Neural progenitor cell (in vitro differentiated cells): ENCODE measurements at regions not wholly inside any gene's neighbourhood (a gene's known extent, or its start where the extent isn't known, plus 50 kb on each side); places are given as distances from the start of the nearest gene placed in this dataset.

Experiments used
- DNase-seq: peaks from one replicate; pipeline ENCODE4 v3.0.0-alpha.2; 2016; ENCODE audit warnings: low spot score
- H2AFZ ChIP-seq: fragments of 200-600 bp; sonication (generic); replicated peaks from 2 replicates; pipeline ENCODE4 v1.6.1; 2016; ENCODE audit warnings: antibody characterized with exemption
- H3F3A ChIP-seq: fragments of 200-600 bp; sonication (generic); 2 replicates; pipeline ENCODE4 v1.6.1; 2016; ENCODE audit warnings: antibody characterized with exemption, low read depth
- H3K27ac ChIP-seq: fragments of 200-600 bp; sonication (generic); 2 replicates; pipeline ENCODE4 v1.5.1; 2016; ENCODE audit warnings: mild to moderate bottlenecking
- H3K27me3 ChIP-seq: fragments of 200-600 bp; sonication (generic); 2 replicates; pipeline ENCODE4 v1.6.1; 2016; ENCODE audit warnings: mild to moderate bottlenecking, moderate library complexity
- H3K36me3 ChIP-seq: fragments of 200-600 bp; sonication (generic); 2 replicates; pipeline ENCODE4 v1.5.1; 2016
- H3K4me1 ChIP-seq: fragments of 200-600 bp; sonication (generic); 2 replicates; pipeline ENCODE4 v1.6.1; 2016; ENCODE audit warnings: mixed run types
- H3K4me2 ChIP-seq: fragments of 200-600 bp; sonication (generic); 2 replicates; pipeline ENCODE4 v1.6.1; 2016
- H3K4me3 ChIP-seq: fragments of 200-600 bp; sonication (generic); 2 replicates; pipeline ENCODE4 v1.5.1; 2016
- H3K79me2 ChIP-seq: fragments of 200-600 bp; sonication (generic); 2 replicates; pipeline ENCODE4 v1.6.1; 2016; ENCODE audit warnings: low read depth
- H3K9ac ChIP-seq: fragments of 200-600 bp; sonication (generic); 2 replicates; pipeline ENCODE4 v1.6.1; 2016
- H3K9me3 ChIP-seq: fragments of 200-600 bp; sonication (generic); 2 replicates; pipeline ENCODE4 v1.5.1; 2016; ENCODE audit warnings: low read depth
- H4K20me1 ChIP-seq: fragments of 200-600 bp; sonication (generic); 2 replicates; pipeline ENCODE4 v1.6.1; 2016; ENCODE audit warnings: low read depth
- H3K27ac Mint-ChIP-seq: 3 replicates; pipeline ENCODE4 v1.8.0; 2021; ENCODE audit warnings: mixed read lengths
- H3K27me3 Mint-ChIP-seq: 2 replicates; pipeline ENCODE4 v1.8.0; 2022; ENCODE audit warnings: low read depth, mild to moderate bottlenecking, inconsistent platforms, moderate library complexity, mixed read lengths; ENCODE audit not compliant: insufficient read depth
- H3K36me3 Mint-ChIP-seq: 3 replicates; pipeline ENCODE4 v1.8.0; 2021; ENCODE audit warnings: mixed read lengths
- H3K4me1 Mint-ChIP-seq: 3 replicates; pipeline ENCODE4 v1.8.0; 2021; ENCODE audit warnings: mixed read lengths
- H3K4me3 Mint-ChIP-seq: 3 replicates; pipeline ENCODE4 v1.8.0; 2021; ENCODE audit warnings: mild to moderate bottlenecking, moderate library complexity, mixed read lengths
- H3K9me3 Mint-ChIP-seq: 3 replicates; pipeline ENCODE4 v1.8.0; 2020; ENCODE audit warnings: mixed read lengths
- EZH2 ChIP-seq: fragments of 200-600 bp; sonication (generic); IDR thresholded peaks from 2 replicates; pipeline ENCODE4 v1.6.1; 2017; ENCODE audit warnings: antibody characterized with exemption, mild to moderate bottlenecking, moderate library complexity
- EZH2phosphoT487 ChIP-seq: fragments of 200-600 bp; sonication (generic); IDR thresholded peaks from 2 replicates; pipeline ENCODE4 v1.6.1; 2017; ENCODE audit warnings: antibody characterized with exemption
- TF ChIP-seq, protein P1 (sequence below): fragments of 200-600 bp; sonication (generic); IDR thresholded peaks from 2 replicates; pipeline ENCODE4 v1.5.1; 2017; ENCODE audit warnings: antibody characterized with exemption, mild to moderate bottlenecking

DNA sequence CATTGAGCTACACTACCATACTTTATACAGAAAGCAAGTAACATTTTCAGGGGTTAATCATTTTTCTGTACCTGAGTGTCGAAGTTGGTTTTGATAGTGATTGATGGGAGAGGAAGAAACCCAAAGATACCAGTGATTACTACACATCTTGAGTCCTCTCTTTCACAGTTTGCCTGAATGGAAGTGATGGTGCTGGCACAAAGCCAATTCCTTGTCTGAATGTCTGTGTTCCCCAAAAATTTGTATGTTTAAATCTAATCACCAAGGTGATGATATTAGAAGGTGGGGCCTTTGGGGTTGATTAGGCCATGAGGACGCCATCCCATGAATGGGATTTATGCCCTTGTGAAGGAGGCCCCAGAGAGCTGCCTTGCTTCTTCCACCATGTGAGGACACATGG is 696.9 kb upstream of the ANKRD30A start:
- TF ChIP-seq, protein P1, sequence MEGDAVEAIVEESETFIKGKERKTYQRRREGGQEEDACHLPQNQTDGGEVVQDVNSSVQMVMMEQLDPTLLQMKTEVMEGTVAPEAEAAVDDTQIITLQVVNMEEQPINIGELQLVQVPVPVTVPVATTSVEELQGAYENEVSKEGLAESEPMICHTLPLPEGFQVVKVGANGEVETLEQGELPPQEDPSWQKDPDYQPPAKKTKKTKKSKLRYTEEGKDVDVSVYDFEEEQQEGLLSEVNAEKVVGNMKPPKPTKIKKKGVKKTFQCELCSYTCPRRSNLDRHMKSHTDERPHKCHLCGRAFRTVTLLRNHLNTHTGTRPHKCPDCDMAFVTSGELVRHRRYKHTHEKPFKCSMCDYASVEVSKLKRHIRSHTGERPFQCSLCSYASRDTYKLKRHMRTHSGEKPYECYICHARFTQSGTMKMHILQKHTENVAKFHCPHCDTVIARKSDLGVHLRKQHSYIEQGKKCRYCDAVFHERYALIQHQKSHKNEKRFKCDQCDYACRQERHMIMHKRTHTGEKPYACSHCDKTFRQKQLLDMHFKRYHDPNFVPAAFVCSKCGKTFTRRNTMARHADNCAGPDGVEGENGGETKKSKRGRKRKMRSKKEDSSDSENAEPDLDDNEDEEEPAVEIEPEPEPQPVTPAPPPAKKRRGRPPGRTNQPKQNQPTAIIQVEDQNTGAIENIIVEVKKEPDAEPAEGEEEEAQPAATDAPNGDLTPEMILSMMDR = no peak
- TF ChIP-seq EZH2 = no peak
- TF ChIP-seq EZH2phosphoT487 = no peak

DNA sequence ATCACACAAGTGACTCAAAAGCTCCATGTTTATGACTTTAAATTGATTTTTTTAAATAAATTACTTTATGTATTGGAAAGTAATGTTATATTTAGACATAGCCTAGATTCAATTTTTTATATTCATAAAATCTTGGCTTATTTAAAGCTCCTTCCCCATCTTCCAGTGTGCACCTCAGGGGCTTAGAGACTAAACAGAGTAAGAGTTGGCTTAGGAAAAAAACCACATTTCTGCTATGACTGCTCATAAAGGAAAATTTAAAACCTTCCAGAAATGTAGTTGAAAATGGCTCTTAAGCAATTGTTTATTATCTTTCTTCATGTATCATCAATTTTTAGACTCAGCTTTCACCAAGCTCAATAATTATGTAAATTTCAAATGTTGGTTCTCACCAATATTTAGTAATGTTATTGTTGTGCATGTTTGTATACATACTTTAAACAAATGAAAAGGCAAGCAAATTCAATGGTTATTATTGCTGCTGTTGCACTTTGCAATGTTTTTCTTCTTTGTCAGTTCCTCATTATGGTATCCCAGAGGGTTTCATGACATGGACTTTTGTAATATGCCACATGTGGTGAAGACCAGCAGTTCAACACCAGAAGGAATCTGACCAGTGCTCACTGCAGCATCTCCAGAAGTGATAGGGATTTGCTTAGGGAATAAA is 700.1 kb upstream of the ANKRD30A start:
- Mint-ChIP-seq H3K27me3 (peaks cover 4% of the 10 kb centered on the region), H3K4me1 (peaks cover 23% of the 10 kb centered on the region), H3K9me3 (peaks cover 11% of the 10 kb centered on the region), H3K36me3 (no peaks in the 10 kb centered on the region), H3K4me3 (no peak overlapping the region), H3K27ac (no peak overlapping the region)
- Histone ChIP-seq H3K9me3 (no peaks in the 10 kb centered on the region), H3K4me1 (peaks cover 34% of the 10 kb centered on the region), H3K9ac (no peak overlapping the region), H3K36me3 (no peaks in the 10 kb centered on the region), H3K79me2 (no peaks in the 10 kb centered on the region), H3K27ac (no peak overlapping the region), H2AFZ (no peak overlapping the region), H4K20me1 (no peaks in the 10 kb centered on the region), H3K27me3 (no peaks in the 10 kb centered on the region), H3K4me3 (no peak overlapping the region), H3F3A (peaks cover 15% of the 10 kb centered on the region), H3K4me2 (no peak overlapping the region)
- TF ChIP-seq EZH2 (no peak), EZH2phosphoT487 (no peak)
- TF ChIP-seq, protein P1 = no peak
- no peak for DNase-seq

More for the DNA sequence above, 696.9 kb upstream of the ANKRD30A start:
- peaks cover 10% of the 10 kb centered on the region for H3K4me1 Mint-ChIP-seq
- Histone ChIP-seq H3K4me3 (no peak overlapping the region), H2AFZ (no peak overlapping the region), H4K20me1 (no peaks in the 10 kb centered on the region), H3K9ac (no peak overlapping the region), H3K27ac (no peak overlapping the region), H3K9me3 (no peaks in the 10 kb centered on the region), H3K4me2 (no peak overlapping the region), H3K27me3 (no peaks in the 10 kb centered on the region), H3K79me2 (no peaks in the 10 kb centered on the region), H3K36me3 (no peaks in the 10 kb centered on the region), H3F3A (no peaks in the 10 kb centered on the region), H3K4me1 (peaks cover 14% of the 10 kb centered on the region)
- H3K4me3 Mint-ChIP-seq = no peak overlapping the region
- no peaks in the 10 kb centered on the region for H3K36me3 Mint-ChIP-seq
- H3K27me3 Mint-ChIP-seq = peaks cover 4% of the 10 kb centered on the region
- DNase-seq = no peak
- peaks cover 11% of the 10 kb centered on the region for H3K9me3 Mint-ChIP-seq
- no peak overlapping the region for H3K27ac Mint-ChIP-seq

DNA sequence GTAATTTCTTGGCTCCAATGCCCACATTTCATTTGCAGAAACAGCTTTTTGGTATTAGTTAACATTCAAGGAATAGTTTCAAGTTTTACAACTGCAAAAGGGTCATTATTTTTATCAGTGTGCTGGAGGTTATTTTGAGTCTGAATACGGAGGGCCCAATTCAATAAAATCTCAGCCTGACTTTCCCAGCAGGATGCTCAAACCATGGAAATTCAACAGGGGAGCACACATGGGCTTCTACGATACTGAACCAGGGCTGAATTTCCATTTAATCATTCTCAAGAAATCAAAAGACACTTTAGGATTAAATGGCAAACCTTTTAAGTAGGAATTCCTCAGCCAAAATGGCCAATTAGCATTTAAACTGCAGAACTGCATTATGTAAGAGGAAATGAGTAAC is 700.9 kb upstream of the ANKRD30A start:
- Histone ChIP-seq H2AFZ (no peak overlapping the region), H3F3A (peaks cover 15% of the 10 kb centered on the region), H4K20me1 (no peaks in the 10 kb centered on the region), H3K27me3 (no peaks in the 10 kb centered on the region), H3K9ac (no peak overlapping the region), H3K9me3 (no peaks in the 10 kb centered on the region), H3K4me1 (peaks cover 34% of the 10 kb centered on the region), H3K27ac (no peak overlapping the region), H3K4me3 (no peak overlapping the region), H3K4me2 (no peak overlapping the region), H3K36me3 (no peaks in the 10 kb centered on the region), H3K79me2 (no peaks in the 10 kb centered on the region)
- Mint-ChIP-seq H3K27ac (no peak overlapping the region), H3K36me3 (no peaks in the 10 kb centered on the region), H3K9me3 (peaks cover 11% of the 10 kb centered on the region), H3K27me3 (peaks cover 4% of the 10 kb centered on the region), H3K4me1 (peaks cover 23% of the 10 kb centered on the region), H3K4me3 (no peak overlapping the region)
- no peak for TF ChIP-seq EZH2
- TF ChIP-seq EZH2phosphoT487 = no peak
- TF ChIP-seq, protein P1 = no peak
- no peak for DNase-seq
